ENCODE measurements at regions not wholly inside any gene's neighbourhood (a gene's known extent, or its start where the extent isn't known, plus 50 kb on each side); places are given as distances from the start of the nearest gene placed in this dataset.

- TF ChIP-seq CTCF (IDR thresholded peaks at IDR 0.05; ENCODE audit: insufficient read depth, low read depth, low read length) (no peak), EZH2 (IDR thresholded peaks at IDR 0.05; ENCODE audit: insufficient read depth, low read length) (no peak)
Measured at GRCh38 chr6:21745543-21746337, 152.2 kb downstream of the SOX4 start.
